GM12875 (cell line): ENCODE measurements at regions not wholly inside any gene's neighbourhood (a gene's known extent, or its start where the extent isn't known, plus 50 kb on each side); places are given as distances from the start of the nearest gene placed in this dataset.

Experiments used
- H3K4me3 ChIP-seq: one replicate; pipeline ENCODE4 v1.5.1; 2011; ENCODE audit warnings: low read depth, low read length, control low read depth
- TF ChIP-seq, protein P1 (sequence below): IDR thresholded peaks from 2 replicates; pipeline ENCODE4 v1.5.1; 2011; ENCODE audit warnings: low read depth, mild to moderate bottlenecking, control low read depth, inconsistent platforms, low read length, moderate library complexity, borderline replicate concordance; ENCODE audit not compliant: insufficient read depth

DNA sequence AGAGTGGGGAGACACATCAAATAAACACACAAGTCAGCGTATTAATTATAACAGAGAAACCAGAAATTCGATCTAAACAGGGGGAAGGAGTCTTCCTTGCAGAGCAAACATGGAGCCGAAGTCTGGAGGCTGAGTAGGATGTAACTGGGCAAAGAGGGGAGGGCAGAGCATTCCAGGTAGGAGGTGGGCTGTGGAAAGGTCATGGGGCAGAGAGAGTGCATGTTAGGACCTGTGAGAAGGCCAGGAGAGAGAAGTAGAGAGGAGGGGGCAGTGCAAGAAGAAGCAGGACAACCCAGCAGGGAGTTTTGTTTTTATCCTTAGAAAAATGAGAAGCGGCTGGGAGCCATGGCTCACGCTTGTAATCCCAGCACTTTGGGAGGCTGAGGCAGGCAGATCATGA is 130.8 kb upstream of the GPR26 start:
- H3K4me3 ChIP-seq, result no peak overlapping the region
- TF ChIP-seq, protein P1, sequence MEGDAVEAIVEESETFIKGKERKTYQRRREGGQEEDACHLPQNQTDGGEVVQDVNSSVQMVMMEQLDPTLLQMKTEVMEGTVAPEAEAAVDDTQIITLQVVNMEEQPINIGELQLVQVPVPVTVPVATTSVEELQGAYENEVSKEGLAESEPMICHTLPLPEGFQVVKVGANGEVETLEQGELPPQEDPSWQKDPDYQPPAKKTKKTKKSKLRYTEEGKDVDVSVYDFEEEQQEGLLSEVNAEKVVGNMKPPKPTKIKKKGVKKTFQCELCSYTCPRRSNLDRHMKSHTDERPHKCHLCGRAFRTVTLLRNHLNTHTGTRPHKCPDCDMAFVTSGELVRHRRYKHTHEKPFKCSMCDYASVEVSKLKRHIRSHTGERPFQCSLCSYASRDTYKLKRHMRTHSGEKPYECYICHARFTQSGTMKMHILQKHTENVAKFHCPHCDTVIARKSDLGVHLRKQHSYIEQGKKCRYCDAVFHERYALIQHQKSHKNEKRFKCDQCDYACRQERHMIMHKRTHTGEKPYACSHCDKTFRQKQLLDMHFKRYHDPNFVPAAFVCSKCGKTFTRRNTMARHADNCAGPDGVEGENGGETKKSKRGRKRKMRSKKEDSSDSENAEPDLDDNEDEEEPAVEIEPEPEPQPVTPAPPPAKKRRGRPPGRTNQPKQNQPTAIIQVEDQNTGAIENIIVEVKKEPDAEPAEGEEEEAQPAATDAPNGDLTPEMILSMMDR, result no peak

DNA sequence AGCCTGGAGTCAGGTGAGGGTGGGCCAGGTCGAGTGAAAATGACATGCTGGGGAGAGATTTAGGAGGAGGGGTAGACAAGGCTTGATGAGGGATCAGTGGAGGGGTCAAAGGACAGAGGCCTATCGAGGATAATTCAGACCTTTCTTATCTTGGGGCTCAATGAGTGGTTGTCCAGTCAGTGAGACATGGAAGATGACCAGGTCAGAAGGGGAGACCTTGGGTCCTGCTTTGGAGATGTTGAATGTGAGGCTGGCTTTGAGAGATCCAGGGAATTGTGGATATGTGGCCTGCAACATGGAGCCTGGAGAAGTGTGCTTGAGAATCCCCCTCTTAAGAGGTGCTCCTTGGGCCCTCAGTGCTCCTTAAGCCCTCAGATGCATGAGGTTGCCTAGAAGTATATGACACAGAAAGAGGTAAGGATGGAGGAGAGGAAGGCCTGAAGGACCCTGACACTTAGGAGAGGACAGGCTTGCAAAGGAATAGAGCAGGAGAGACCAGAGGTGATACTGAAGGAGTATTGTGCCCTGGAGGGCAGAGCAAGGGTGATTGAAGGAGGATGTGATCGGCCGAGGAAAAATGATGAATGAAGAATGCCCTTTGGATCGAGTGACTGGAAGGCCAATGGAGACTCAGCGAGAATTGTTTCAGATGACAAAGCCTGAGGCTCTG is 129.8 kb upstream of the GPR26 start:
- TF ChIP-seq, protein P1, result no peak
- H3K4me3 ChIP-seq, result no peak overlapping the region

DNA sequence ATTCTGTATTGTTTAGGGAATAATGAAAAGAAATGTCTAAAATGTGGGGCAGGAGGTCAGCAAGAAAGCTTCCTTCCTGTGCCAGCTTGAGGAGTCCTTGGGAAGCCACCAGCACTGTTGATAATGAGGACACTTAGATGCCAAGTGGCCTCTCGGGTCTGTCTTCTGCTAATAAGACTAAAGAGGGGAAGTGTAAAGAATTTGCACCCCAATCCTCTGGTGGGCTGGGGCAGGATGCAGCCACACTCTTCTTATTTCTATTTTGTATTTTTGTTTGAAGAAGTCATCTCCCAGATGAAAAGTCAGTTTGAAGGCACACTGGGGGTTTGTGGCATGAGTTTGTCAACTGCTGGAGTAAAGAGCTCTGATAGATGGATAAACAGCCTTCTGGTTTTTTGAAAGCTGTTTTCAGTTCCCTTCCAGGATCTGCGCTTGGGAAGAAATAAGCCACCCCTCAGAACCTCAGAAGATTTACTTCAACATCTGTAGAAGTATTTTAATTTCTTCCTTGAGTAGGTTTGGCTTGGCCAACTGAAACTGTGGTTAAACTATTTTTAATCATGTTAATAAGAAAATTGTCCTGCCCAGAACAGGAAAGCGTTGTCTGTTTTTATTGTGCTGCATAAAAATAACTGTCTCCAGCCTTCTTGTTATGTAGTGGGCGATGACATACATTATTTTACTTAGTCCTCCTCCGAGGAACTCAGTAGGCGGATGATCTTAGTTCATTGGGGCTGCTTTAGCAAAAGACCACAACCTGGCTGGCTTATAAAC is 128.8 kb upstream of the GPR26 start:
- TF ChIP-seq, protein P1, result no peak

DNA sequence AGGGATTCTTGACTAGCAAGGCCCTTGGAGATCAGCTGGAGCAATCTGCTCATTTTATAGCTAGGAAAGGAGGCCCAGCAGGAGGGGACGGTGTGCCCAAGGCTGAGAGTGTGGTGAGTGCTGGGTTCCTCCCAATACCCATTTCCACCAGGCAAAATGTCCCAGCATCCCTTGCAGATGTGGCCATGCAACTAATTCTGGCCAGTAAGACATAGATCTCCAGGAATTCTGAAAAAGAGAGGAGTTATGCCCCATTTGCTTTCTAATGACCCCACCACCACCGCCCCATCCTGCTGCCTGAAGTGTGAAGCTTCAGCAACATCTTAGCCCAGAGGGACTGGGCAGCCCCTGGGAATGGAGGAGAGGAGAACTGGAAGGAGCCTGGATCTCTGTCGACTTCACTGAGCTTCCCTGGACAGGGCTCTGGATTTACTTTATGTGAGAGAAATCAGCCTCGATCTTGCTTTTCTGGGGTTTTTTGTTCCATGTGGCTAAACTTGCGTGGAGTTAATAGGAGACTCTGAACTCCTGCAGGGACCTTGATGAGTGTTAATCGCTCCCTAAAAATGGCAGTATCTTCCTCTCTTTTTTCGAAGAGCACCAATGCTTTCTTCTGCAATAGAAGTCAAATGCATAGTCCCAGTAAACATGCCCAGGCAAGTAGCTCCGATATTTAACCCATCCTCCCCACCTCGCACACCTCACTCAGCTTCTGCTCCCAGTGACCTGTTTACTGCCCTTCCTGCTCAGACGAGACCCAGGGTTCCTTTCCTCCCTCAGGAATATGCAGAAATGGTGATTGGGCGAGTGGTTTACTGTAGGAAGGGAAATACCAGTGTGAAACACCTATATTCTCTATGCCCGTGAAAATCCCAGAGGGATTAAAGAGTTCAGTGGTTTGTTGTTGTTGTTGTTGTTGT is 127.5 kb upstream of the GPR26 start:
- H3K4me3 ChIP-seq, result no peak overlapping the region
- TF ChIP-seq, protein P1, result no peak

More for the DNA sequence above, 128.8 kb upstream of the GPR26 start:
- H3K4me3 ChIP-seq, result no peak overlapping the region

DNA sequence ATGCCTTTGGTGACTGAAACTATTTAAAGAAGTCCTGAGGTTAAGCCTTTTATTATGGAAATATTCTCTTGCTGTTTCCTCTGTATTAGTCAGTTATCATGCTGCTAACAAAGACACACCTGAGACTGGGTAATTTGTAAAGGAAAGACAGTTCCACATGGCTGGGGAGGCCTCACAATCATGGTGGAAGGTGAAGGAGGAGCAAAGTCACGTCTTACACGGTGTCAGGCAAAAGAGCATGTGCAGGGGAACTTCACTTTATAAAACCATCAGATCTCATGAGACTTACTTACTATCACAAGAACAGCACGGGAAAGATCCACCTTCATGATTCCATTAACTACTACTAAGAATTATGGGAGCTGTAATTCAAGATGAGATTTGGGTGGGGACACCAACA is 121.2 kb upstream of the GPR26 start:
- H3K4me3 ChIP-seq, result no peak overlapping the region

DNA sequence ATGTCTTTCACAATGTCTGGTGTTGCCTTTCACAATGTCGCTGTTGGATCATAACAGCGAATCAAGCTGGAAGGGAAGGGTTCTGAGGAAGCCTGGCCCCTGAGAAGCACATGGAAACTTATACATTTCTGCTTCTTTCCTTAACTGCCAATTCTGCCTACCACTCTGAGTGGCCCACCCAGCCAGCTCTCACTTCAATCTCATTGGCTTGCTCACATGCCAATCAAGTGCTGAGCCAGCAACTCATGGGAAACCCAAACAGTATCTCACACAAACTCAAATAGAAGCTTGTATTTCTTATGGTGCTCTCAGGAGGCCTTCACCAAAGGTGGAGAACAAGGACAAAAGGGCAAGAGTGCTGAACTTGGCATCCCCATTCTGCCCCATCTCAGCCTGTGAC is 117.4 kb upstream of the GPR26 start:
- TF ChIP-seq, protein P1, result no peak
- no peak overlapping the region for H3K4me3 ChIP-seq

More for the DNA sequence above, 121.2 kb upstream of the GPR26 start:
- TF ChIP-seq, protein P1, result no peak
